NCI-H748 (cell line): ENCODE measurements at regions not wholly inside any gene's neighbourhood (a gene's known extent, or its start where the extent isn't known, plus 50 kb on each side); places are given as distances from the start of the nearest gene placed in this dataset.

Experiments used
- DNase-seq: peaks from one replicate; lab custom pipeline; 2025; ENCODE audit not compliant: unreplicated experiment; lab: John Stamatoyannopoulos, UW

GRCh38 chr16:85433477-85433876 lies 179.6 kb upstream of the GSE1 start:
- no peak for DNase-seq

GRCh38 chr16:85435286-85435685 lies 177.8 kb upstream of the GSE1 start:
- no peak for DNase-seq

- DNase-seq: no peak
Observed at GRCh38 chr16:85435700-85436099, 177.4 kb upstream of the GSE1 start.

GRCh38 chr16:85436207-85436606 lies 176.9 kb upstream of the GSE1 start:
- no peak for DNase-seq

GRCh38 chr16:85436636-85437165 lies 176.4 kb upstream of the GSE1 start:
- peak; percentile 56 for DNase-seq

GRCh38 chr16:85437166-85438052 lies 175.7 kb upstream of the GSE1 start:
- peak; percentile 64 for DNase-seq

- DNase-seq: no peak
Observed at GRCh38 chr16:85438981-85439685, 174.0 kb upstream of the GSE1 start.

GRCh38 chr16:85440744-85441143 lies 172.4 kb upstream of the GSE1 start:
- no peak for DNase-seq

- DNase-seq: no peak
Observed at GRCh38 chr16:85441189-85441889, 171.8 kb upstream of the GSE1 start.

GRCh38 chr16:85441890-85442670 lies 171.0 kb upstream of the GSE1 start:
- no peak for DNase-seq

- DNase-seq: no peak
Observed at GRCh38 chr16:85443116-85443515, 170.0 kb upstream of the GSE1 start.

- DNase-seq: peak; percentile 14
Observed at GRCh38 chr16:85443531-85443930, 169.6 kb upstream of the GSE1 start.

- DNase-seq: peak; percentile 92
Observed at GRCh38 chr16:85445064-85445778, 167.9 kb upstream of the GSE1 start.

GRCh38 chr16:85445779-85446222 lies 167.3 kb upstream of the GSE1 start:
- peak; percentile 70 for DNase-seq

GRCh38 chr16:85446951-85447692 lies 166.0 kb upstream of the GSE1 start:
- peak; percentile 64 for DNase-seq

GRCh38 chr16:85447693-85448313 lies 165.3 kb upstream of the GSE1 start:
- DNase-seq: peak; percentile 54

GRCh38 chr16:85448557-85449190 lies 164.4 kb upstream of the GSE1 start:
- peak; percentile 97 for DNase-seq

- DNase-seq: no peak
Observed at GRCh38 chr16:85449191-85449884, 163.8 kb upstream of the GSE1 start.
